Skeletal muscle cell (primary cell): ENCODE measurements at regions not wholly inside any gene's neighbourhood (a gene's known extent, or its start where the extent isn't known, plus 50 kb on each side); places are given as distances from the start of the nearest gene placed in this dataset.

Source experiments
- DNase-seq: peaks from one replicate; pipeline ENCODE4 v3.0.0-alpha.2; 2010; ENCODE audit warnings: low read depth
- H3K4me3 ChIP-seq: 2 replicates; pipeline ENCODE4 v1.5.1; 2011; ENCODE audit warnings: low read depth, mild to moderate bottlenecking, control low read depth, low read length, moderate library complexity

DNA sequence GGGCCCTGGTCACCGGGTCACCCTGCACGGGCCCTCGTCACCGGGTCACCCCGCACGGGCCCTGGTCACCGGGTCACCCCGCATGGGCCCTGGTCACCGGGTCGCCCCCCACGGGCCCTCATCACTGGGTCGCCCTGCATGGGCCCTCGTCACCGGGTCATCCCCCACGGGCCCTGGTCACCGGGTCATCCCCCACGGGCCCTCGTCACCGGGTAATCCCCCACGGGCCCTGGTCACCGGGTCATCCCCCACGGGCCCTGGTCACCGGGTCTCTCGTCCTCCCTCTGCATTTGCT, 77.6 kb downstream of the RIPK4 start:
- no peak for DNase-seq
- H3K4me3 ChIP-seq: no peak overlapping the region

DNA sequence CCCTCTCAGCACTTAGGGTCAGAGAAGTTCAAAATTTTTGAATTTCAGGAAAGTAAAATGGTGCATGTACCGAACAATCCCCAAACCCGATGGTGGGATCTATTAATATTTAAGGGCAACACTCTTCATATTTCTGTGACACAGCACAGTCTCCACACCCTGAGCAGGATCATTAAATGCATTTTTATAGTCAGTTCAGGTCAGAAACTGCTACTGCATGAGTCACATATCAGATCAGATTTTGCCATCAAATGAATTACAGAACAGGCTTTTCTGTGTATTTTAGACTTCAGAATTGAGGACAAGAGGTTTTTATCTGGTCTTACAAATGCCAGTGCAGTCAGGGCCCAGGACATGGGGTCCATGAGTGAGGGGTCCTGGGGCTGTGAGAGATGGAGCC, 79.2 kb downstream of the RIPK4 start:
- H3K4me3 ChIP-seq: no peak overlapping the region
- DNase-seq: no peak

DNA sequence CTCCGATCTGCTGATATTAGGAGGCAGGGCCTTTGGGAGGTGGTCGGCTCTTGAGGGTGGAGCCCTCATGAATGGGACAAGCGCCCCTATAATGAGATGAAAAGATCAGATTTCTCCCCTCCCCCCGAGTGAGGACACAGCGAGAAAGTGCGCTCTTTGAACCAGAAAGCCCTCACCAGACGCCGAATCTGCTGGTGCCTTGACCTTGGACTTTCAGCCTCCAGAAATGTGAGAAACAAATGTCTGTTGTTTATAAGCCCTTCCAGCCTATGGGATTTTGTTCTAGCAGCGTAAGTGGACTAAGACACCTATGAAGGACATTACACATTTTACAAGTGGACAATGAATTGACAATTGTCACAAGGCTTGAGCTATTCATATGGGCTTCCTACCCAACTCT, 80.2 kb downstream of the RIPK4 start:
- no peak overlapping the region for H3K4me3 ChIP-seq
- no peak for DNase-seq

DNA sequence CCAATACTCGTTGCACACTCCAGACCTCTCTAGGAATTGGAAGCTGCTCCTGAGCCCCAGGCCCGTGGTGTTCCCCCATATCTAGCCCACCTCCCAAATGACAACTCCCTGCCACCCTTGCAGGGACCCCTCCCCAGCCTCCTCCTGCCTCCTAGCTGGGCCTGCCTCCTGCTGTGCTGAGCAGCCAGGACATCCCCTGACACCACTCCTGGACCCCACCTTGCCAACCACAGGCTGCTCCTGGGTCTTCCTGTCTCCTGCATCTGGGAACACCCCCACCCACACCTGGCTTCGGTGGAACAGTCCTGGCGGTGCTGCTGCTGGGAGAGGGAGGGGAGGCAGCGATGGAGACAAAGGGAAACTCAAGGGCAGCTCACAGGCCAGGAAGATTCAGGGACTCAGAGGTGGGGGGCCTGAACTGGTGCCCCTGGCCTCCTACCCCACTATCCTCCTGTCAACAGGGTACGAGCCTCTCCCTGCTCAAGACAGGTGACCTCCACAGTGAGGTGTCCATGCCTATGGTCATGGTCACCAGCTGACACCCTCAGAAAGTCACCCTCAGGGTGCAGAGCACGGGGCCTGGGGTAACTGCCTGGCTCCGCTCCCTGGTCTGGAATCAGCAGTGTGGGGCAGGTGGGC, 81.2 kb downstream of the RIPK4 start:
- no peak for DNase-seq

DNA sequence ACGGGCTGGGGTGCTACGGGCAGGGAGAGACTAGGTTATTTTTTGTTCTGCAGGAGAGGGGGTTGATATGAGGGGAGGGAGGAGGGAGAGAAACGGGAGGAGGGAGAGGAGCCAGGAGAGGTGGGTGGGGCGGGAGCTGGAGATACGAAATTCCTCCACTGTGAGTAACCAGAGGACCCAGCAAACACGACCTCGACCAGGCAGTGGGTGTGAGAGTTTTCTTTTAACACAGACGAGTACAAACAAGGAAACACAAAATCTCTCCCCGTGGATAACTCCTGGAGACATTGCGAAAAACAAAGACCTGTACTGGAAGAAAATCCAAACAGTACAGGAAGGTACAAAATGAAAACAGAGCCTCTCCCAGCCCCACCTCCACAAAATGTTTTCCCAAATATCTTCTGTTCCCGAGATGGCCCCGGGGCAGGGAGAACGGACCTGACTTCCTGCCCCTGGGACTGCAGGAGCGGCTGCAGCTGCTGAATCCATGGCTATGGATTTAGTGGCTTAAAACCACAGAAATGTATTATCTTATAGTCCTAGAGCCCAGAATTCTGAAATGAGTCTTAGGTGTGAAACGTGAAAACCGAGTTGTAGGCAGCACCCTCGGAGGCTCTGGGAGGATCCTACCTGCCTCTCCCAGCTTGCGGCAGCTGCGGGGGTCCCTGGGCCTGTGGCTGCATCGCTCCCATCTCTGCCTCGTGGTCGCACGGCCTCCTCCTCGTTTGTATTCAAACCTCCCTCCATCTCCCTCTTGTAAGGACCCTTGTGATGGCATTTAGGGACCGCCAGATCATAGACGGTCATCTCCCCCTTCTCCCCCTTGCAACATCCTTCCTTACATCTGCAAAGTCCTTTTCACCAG, 82.2 kb downstream of the RIPK4 start:
- DNase-seq: peak; percentile 58
- no peak overlapping the region for H3K4me3 ChIP-seq

More for the DNA sequence above, 81.2 kb downstream of the RIPK4 start:
- H3K4me3 ChIP-seq: no peak overlapping the region

DNA sequence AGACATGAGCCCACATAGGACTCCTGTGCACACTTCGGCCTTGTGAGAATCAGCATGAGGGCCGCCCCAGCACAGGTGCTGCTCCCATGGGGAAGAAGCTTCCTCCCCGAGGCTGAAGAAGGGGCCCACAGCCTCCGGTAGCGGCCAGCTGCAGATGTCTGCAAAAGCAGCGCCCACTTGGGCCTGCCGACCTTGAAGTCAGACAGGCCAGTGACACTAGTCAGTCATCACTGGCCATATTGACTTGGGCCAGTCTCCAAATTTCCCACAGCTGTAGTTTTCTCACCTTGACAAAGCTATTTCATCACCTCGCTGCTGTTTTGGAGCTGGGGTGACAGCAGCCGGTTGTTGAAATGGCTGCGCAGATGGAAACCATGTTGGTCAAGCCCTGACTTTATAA, 83.0 kb downstream of the RIPK4 start:
- DNase-seq: no peak
- H3K4me3 ChIP-seq: no peak overlapping the region

DNA sequence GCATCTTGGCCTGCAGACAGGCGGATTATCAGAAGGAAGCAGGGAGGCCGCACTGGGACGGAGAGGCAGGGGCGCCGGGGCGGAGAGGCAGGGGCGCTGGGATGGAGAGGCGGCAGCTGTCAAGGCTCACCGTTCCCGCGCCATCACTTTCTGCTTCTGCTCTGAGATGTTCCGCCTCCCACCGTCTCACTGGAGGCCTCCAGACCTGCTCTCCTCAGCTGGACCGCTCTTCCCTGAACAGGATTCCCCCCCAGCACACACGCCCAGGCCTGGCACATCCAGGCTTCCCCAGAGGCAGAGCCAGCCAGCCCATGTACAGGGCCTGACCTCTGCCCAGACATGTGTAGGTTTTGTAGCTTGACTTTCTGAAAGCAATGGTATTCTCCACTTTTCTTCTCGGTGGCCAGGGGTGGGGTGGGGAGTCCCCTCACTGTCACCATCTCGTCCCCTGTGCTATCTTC, 84.1 kb downstream of the RIPK4 start:
- no peak overlapping the region for H3K4me3 ChIP-seq
- no peak for DNase-seq

DNA sequence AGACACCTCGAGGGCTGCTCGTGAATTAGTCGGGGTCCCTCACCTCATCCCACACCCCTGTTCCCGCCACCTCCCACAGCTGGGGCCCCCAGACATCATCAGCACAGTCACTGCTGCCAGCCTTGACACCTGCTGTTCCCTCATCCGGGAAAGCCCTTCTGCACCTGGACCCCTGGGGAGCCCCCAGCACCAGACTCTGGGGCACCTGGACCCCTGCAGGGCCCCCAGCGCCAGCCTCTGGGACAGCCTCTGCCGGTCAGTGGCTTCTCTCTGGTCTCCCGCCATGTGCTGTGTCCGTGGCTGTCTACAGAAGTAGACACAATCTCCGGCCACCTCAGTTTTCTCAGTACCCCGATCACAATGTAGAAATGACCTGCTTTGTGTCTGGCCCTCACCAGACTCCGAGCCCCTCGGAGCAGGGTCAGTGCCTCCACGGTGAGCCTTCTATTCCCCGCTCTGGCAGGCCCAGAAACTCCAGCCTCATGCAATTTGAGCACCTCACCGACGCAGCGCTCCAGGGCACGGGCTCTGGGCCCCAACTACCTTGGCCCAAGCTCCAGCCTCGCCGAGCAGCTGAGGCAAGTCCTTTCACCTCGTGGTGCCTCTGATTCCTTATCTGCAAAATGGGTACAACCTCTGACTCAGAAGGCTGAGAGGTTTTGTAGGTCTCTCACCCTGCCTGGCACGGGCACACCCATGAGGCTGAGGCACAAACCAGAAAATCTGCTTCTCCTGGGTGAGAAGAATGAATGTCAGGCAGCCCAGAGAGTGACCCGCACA, 84.7 kb downstream of the RIPK4 start:
- no peak for DNase-seq
- H3K4me3 ChIP-seq: no peak overlapping the region

DNA sequence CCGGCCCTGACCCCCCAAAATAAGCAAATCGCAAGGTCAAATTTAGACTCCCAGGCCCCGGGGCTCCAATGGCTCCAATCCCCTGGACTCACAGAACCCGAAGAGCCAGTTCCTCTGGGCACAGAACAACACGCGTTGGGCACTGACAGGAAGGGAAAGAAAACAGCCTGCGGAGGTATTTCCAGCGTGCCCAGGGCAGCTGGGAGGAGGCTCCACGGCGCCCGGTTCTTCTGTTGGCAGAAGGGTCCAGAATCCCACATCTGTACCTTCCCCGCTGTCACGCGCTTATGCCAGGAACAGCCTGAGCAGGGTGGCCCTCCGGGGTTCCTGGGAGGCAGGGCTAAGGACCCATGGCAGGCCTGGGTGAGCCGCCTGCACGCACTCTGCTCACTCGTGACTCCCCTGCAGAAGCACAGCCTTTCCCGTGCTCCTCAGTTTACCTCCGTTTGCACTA, 85.5 kb downstream of the RIPK4 start:
- no peak for DNase-seq

DNA sequence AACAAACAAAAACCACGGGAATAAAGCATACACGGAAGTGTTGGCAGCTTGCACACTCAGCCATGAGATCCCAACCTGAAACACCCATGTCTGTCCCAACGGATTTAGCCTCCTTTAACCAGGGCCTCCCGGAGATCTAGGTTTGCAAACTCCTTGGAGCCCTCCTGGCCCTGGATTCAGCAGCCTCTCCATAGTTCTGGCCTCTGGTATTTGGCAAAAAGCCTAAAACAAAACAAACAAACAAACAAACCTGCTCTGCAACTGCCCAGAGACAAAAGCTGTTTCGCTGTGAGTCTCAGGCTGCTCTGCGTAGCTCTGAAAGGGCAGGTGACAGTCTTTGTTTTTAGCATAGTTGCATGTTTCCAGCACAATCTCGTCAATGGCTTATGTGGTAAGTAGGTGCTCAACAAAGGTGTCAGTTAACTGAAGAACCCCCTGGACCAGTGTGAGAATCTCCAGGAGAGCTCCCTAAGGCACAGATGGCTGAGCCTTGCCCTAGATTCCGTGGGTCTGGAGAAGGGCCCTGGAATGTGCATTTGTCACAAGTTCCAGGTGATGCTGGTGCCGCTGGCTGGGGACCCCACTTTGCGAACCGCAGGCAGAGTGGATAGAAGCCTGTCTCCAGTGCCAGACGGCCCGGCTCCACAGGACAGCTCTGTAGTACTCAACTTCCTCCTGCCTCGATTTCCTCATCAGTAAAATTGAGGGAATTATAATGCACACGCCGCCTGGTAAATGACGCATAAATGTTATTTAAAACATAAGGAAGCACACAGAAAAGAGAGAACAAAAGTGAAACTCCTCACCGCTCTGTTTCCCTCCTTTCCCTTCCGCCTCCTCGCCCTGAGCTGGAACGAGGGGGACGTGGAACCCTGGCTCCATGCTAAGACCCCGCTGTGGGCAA, 86.2 kb downstream of the RIPK4 start:
- DNase-seq: no peak
- no peak overlapping the region for H3K4me3 ChIP-seq

More for the DNA sequence above, 85.5 kb downstream of the RIPK4 start:
- no peak overlapping the region for H3K4me3 ChIP-seq

DNA sequence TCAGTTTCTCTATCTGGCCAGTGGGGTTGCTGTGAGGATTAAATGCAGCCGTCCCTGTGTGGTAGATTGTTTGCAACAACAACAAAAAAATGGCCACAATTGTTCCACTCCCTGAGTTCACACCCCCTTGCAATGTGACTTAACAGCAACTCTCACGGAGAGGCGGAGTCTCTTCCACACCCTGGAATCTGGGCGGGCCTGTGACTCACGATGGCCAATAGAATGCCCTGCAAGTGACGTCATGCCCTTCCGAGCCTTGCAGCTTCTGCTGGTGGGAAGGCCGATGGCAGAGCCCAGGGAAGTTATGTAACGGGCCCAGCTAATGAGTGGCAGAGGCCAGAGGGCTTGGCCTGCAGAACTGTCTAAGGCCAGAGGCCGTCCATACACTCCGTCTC, 87.9 kb downstream of the RIPK4 start:
- no peak overlapping the region for H3K4me3 ChIP-seq
- peak; percentile 74 for DNase-seq

DNA sequence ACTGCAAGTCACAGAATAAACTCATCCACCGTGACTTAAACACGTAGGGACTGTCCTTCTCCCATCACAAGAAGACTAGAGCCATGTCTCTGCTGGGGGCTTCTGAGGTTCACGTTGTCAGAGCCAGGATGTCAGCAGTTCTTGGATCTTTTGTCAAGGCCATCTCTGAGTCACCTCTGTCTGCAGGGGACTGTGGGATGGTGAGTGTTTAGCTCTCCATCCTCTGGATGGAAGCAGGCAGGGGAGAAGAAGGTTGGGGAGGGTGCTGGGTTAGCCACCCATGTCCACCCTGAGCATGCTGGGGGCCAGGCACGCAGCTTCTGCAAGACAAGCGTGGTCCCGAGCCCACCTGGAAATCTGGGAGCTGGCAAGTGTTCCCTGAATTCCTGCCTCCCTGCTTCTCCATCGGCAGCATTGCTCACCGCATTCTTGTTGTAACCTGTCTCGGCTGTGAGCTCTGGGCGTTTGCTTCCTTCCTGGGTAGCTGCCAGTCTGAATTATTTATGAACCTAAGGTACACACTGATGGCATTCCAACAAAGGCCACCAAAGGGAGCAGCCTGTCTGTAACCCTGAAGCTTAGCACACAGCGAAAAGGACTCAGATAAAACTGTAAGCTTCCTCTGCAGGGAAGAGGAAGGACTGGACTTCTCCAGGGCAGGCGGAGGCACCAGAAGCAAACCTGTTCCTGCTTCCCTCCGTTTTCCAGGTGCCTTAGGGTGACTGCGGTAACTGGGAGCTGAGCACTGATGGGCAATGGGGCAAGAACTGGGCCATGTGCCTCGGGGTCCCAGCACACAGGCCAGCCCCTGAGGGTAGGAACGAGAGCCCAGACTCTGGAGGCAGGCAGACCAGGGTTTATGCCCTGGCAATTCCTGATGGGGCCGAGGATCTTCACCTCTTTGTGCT, 88.6 kb downstream of the RIPK4 start:
- H3K4me3 ChIP-seq: no peak overlapping the region
- no peak for DNase-seq

DNA sequence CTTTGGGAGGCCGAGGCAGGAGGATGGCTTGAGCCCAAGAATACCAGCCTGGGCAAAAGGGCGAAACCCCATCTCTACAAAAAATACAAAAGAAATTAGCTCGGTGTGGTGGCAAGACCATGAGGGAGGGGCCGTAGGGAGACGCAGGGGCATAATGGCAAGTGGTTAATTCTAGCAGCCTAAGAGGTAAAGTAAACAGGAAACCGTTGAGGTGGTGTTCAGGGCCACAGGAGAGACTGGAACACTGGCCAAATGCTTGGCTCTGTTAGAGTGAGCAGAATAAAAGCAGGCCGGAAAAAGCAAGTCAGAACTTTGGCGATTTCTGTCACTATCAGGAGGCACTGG, 89.2 kb downstream of the RIPK4 start:
- H3K4me3 ChIP-seq: no peak overlapping the region
- DNase-seq: no peak

DNA sequence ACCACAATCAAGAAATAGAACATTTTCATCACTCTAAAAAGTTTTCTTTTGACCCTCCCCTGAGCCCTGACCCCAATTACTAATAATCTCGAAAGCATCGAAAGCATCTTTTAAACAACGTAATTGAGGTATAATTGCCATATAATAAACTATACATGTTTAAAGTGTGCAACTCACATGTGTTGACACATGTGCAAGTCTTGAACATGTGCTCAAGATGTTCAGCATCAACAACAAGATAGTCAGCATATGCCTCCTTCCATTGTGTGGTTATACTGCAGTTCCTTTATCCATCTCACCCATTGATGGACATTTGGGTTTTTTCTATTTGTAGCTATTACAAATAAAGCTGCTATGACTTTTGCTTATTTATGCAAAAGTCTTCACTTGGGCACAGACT, 90.7 kb downstream of the RIPK4 start:
- H3K4me3 ChIP-seq: no peak overlapping the region
- DNase-seq: no peak

DNA sequence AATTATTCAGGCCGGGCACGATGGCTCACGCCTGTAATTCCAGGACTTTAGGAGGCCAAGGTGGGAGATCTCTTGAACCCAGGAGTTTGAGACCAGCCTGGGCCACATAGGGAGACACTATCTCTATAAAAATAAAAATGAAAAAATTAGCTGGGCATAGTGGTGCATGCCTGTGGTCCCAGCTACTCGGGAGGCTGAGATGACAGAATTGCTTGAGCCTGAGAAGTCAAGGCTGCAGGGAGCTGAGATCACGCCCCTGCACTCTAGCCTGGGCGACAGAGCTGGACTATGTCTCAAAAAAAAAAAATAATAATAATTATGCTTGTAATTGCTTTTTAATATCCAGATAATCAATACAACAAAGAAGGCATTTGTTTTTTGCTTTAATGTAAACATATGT, 91.3 kb downstream of the RIPK4 start:
- no peak overlapping the region for H3K4me3 ChIP-seq
- no peak for DNase-seq

DNA sequence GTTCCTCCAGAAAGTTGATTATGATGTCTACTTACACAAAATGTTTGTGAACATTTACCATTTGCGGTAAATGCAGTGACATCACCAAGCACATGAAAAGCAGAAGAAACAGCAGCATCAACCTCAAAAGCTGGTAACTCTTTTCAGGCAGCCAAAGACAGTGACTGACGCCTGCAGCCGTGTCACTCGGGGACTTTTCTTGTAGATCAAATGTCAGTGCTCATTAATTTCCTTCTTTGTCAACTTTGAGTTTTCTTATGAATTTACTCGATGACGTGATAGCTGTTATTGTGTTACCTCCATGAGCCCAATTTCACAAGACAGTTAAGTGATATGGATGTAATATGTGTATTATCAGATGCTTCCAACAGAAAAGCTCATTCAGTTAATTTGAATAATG, 92.5 kb downstream of the RIPK4 start:
- DNase-seq: no peak
- H3K4me3 ChIP-seq: no peak overlapping the region

DNA sequence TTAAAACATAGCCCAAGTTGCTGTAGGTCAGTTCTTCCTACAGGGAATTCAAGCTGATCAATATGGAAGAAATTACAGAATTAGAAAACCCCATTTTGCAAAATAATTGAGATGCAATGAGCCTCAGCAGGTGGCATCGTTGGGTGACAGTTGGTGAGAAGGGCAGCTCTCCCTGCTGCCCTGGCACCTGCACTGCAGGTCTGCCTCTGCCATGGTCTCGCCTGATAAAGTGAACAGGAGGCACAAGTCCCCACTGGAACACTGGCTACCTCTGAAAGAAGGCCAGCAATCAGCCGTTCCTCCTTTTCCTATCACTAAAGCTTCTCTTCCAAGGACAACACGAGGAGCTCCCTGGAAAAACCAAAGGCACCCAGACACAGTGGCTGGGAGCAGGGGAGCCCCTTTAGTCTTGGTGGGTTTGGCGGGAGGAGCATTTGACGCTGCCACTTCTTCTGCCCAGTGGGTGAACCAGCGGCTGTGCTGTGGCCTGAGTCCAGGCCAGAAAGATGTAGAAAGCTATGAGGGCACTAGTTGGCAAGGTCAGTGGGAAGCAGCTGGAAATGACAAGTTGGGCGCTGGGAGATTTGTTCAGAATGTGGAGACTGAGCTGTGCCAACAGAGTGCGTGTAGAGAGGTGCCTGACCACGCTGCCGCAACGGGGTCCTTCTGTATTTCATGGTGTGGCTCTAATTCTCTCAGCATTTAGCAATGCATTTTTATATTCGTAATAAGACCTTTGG, 93.1 kb downstream of the RIPK4 start:
- DNase-seq: no peak
- no peak overlapping the region for H3K4me3 ChIP-seq

DNA sequence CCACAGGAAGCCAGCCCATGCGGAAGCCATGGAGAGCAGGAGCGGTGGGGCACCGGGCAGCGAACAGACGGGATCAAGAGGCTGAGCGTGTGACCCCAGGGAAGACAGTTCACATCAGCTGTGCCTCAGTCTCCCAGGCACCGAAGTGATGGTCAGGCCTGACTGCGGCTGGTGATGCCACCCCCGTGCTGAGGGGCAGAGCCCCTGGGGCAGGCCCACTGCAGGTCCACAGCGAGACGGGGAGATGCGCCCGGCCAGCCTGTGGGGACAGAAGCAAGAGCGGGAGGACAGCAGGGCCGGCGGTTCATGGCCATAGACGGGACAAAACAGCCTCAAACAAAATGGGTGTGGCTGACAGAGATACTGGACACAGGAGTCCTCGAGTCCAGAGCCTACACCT, 93.8 kb downstream of the RIPK4 start:
- H3K4me3 ChIP-seq: no peak overlapping the region
- DNase-seq: no peak
